K562 (cell line): ENCODE measurements at regions not wholly inside any gene's neighbourhood (a gene's known extent, or its start where the extent isn't known, plus 50 kb on each side); places are given as distances from the start of the nearest gene placed in this dataset.
A peak's percentile ranks its signal among the peaks of the same experiment; 100 is the strongest.

Experiments used
- ATAC-seq: fragments of 200-7000 bp; cut with Tn5 transposase; 3 replicates; pipeline ENCODE4 v1.9.1; 2020; ENCODE audit warnings: moderate library complexity
- BruUV-seq: library from RNA; stranded (reverse); fragments of 400-500 nt; replicated peaks from 2 replicates; lab custom pipeline; 2021; lab: Mats Ljungman, UMichigan
- CTCF ChIA-PET: fragments of 300-600 bp; formaldehyde crosslinking; extraction: SDS; loops from one replicate; lab custom pipeline; 2021; ENCODE audit warnings: low intra/inter-chr PET ratio; lab: Yijun Ruan, JAX
- POLR2A ChIA-PET: fragments of 300-600, 350-650 bp; sonication (Branson Sonifier 250); formaldehyde crosslinking; extraction: SDS; loops from one replicate; lab custom pipeline; 2021; ENCODE audit warnings: antibody characterized with exemption, inconsistent platforms; lab: Yijun Ruan, JAX
- DNase-seq, 4 experiments: peaks; one replicate each; pipeline versions ENCODE4 v3.0.0 to v3.0.0-alpha.2; 2011 to 2018; ENCODE audit warnings: low spot score in 3 of 4, mixed read lengths in 3 of 4; ENCODE audit errors: extremely low read depth in 1 of 4
- FAIRE-seq: peaks from 2 replicates; lab custom pipeline; 2011; peaks lifted over from hg19 to GRCh38; lab: Jason Lieb, UNC
- H2AFZ ChIP-seq: 2 replicates; pipeline ENCODE4 v1.6.0; 2011; ENCODE audit warnings: low read depth, low read length, control low read depth, inconsistent platforms
- H3K27ac ChIP-seq: fragments of 200-600 bp; 3 replicates; pipeline ENCODE4 v1.8.0; 2011; ENCODE audit warnings: low read depth, mild to moderate bottlenecking, control low read depth, inconsistent platforms, low read length, moderate library complexity, mixed read lengths; ENCODE audit errors: extremely low read depth
- H3K27me3 ChIP-seq, 2 experiments: fragments of 300-600 bp in 1 of 2; 2 replicates in 1 of 2; 3 replicates in 1 of 2; pipeline versions ENCODE4 v1.6.0 to v1.8.0; 2011; ENCODE audit warnings: inconsistent platforms in 2 of 2, low read length in 2 of 2, mild to moderate bottlenecking in 1 of 2, mixed read lengths in 1 of 2, moderate library complexity in 1 of 2; ENCODE audit not compliant: control insufficient read depth in 2 of 2, insufficient read depth in 2 of 2
- H3K36me3 ChIP-seq: fragments of 300-600 bp; 3 replicates; pipeline ENCODE4 v1.8.0; 2011; ENCODE audit warnings: mild to moderate bottlenecking, low read length, inconsistent platforms; ENCODE audit not compliant: control insufficient read depth, insufficient read depth
- H3K4me1 ChIP-seq, 2 experiments: fragments of 200-600 bp in 1 of 2; replicated peaks in 1 of 2; 2 replicates in 1 of 2; 3 replicates in 1 of 2; pipeline versions ENCODE4 v1.5.1 to v1.8.0; 2011; ENCODE audit warnings: inconsistent platforms in 2 of 2, low read length in 2 of 2, mild to moderate bottlenecking in 1 of 2, mixed read lengths in 1 of 2, moderate library complexity in 1 of 2; ENCODE audit not compliant: control insufficient read depth in 2 of 2, insufficient read depth in 2 of 2
- H3K4me2 ChIP-seq: 2 replicates; pipeline ENCODE4 v1.6.1; 2011; ENCODE audit warnings: low read length, control low read depth, inconsistent platforms, mixed read lengths; ENCODE audit not compliant: insufficient read depth
- H3K4me3 ChIP-seq: fragments of 200-600 bp; sonication (generic), shearing (Covaris generic); 2 replicates; pipeline ENCODE4 v1.5.1; 2016; ENCODE audit warnings: control low read depth, inconsistent platforms
- H3K79me2 ChIP-seq: fragments of 200-600 bp; 3 replicates; pipeline ENCODE4 v1.8.0; 2011; ENCODE audit warnings: low read length, inconsistent platforms; ENCODE audit not compliant: control insufficient read depth, insufficient read depth
- H3K9ac ChIP-seq, 2 experiments: 2 replicates each; pipeline versions ENCODE4 v1.6.0 to v1.6.1; 2011; ENCODE audit warnings: low read depth in 2 of 2, low read length in 2 of 2, control low read depth in 1 of 2, inconsistent platforms in 1 of 2, mild to moderate bottlenecking in 1 of 2, mixed read lengths in 1 of 2; ENCODE audit not compliant: insufficient read depth in 1 of 2
- H3K9me1 ChIP-seq: one replicate; pipeline ENCODE4 v1.6.0; 2011; ENCODE audit warnings: inconsistent platforms, mild to moderate bottlenecking, low read length, moderate library complexity; ENCODE audit not compliant: control insufficient read depth, insufficient read depth
- H3K9me3 ChIP-seq: replicated peaks from 2 replicates; pipeline ENCODE4 v1.5.1; 2011; ENCODE audit warnings: low read depth, low read length, inconsistent platforms; ENCODE audit not compliant: control insufficient read depth, insufficient read depth
- H4K20me1 ChIP-seq: replicated peaks from 2 replicates; pipeline ENCODE4 v1.6.1; 2011; ENCODE audit warnings: low read length, inconsistent platforms, mixed read lengths; ENCODE audit not compliant: control insufficient read depth, insufficient read depth
- ARID1B ChIP-seq: fragments of 450-650 bp; IDR thresholded peaks from 2 replicates; pipeline ENCODE4 v1.6.1; 2016; ENCODE audit warnings: antibody characterized with exemption, mild to moderate bottlenecking, inconsistent platforms
- ELF4 ChIP-seq: fragments of 450-650 bp; formaldehyde crosslinking; IDR thresholded peaks from 2 replicates; pipeline ENCODE4 v1.4.0; 2022; ENCODE audit warnings: missing genetic modification characterization
- FOSL1 ChIP-seq: fragments of 200-800 bp; sonication (Bioruptor generic); conservative IDR thresholded peaks from 2 replicates; pipeline ENCODE4 v1.6.1; 2016; ENCODE audit warnings: missing genetic modification characterization, missing compliant biosample characterization
- FOXM1 ChIP-seq, 2 experiments: fragments of 450-650 bp in 1 of 2; sonication (generic) in 1 of 2; formaldehyde crosslinking in 1 of 2; IDR thresholded peaks; 2 replicates each; pipeline versions ENCODE4 v1.6.1 to v1.9.0; 2017 to 2022; ENCODE audit warnings: low read depth in 2 of 2, mild to moderate bottlenecking in 2 of 2, missing genetic modification reagents in 1 of 2, moderate library complexity in 1 of 2
- HDAC1 ChIP-seq, 2 experiments: fragments of 450-650 bp; IDR thresholded peaks; 2 replicates each; pipeline ENCODE4 v1.6.1; 2016 to 2017; ENCODE audit warnings: inconsistent platforms in 1 of 2, mild to moderate bottlenecking in 1 of 2, moderate library complexity in 1 of 2
- HDAC8 ChIP-seq: fragments of 450-650 bp; IDR thresholded peaks from 2 replicates; pipeline ENCODE4 v1.6.1; 2016; ENCODE audit warnings: mild to moderate bottlenecking, missing genetic modification characterization, moderate library complexity, missing compliant biosample characterization
- HNRNPUL1 ChIP-seq: fragments of 200-400 bp; formaldehyde crosslinking; IDR thresholded peaks from 2 replicates; pipeline ENCODE4 v1.6.1; 2017; ENCODE audit warnings: low read length
- MTA3 ChIP-seq: fragments of 450-650 bp; formaldehyde crosslinking; IDR thresholded peaks from 2 replicates; pipeline ENCODE4 v1.6.1; 2017; ENCODE audit warnings: mild to moderate bottlenecking, borderline replicate concordance
- NR4A1 ChIP-seq, 2 experiments: fragments of 250-450 bp in 1 of 2; fragments of 450-650 bp in 1 of 2; sonication (Bioruptor Pico) in 1 of 2; IDR thresholded peaks; 2 replicates each; pipeline versions ENCODE4 v1.4.0 to v1.6.1; 2016 to 2020; ENCODE audit warnings: mild to moderate bottlenecking in 2 of 2, missing compliant biosample characterization in 1 of 2, missing genetic modification characterization in 1 of 2, moderate library complexity in 1 of 2
- SNRNP70 ChIP-seq: fragments of 200-400 bp; formaldehyde crosslinking; optimal IDR thresholded peaks from 2 replicates; pipeline ENCODE3; 2017; ENCODE audit warnings: low read depth, low read length
- ZNF347 ChIP-seq: fragments of 450-650 bp; formaldehyde crosslinking; IDR thresholded peaks from 2 replicates; pipeline ENCODE4 v1.4.0; 2020; ENCODE audit warnings: low read depth, mild to moderate bottlenecking, moderate library complexity
- ZNF76 ChIP-seq: fragments of 250-450 bp; sonication (Bioruptor Pico); IDR thresholded peaks from 2 replicates; pipeline ENCODE4 v1.4.0; 2020; ENCODE audit warnings: mild to moderate bottlenecking, moderate library complexity, borderline replicate concordance
- WGBS: fragments of 100-300 bp; shearing (Covaris generic); methylation state at CpG from one replicate; pipeline ENCODE4 v1.1.6; 2016; ENCODE audit warnings: low coverage, mixed read lengths; ENCODE audit not compliant: insufficient coverage; ENCODE audit errors: missing lambda C conversion rate; 5-methylcytosine and 5-hydroxymethylcytosine counted together
- in situ Hi-C: fragments of 300-500 bp; cut with MboI; formaldehyde crosslinking; loops from 4 replicates; pipeline ENCODE4 v1.15.0; 2018; ENCODE audit warnings: inconsistent platforms, mixed read lengths
- intact Hi-C: fragments of 100-400 bp; cut with micrococcal nuclease; formaldehyde crosslinking; loops from 2 replicates; pipeline ENCODE4 v1.14.2; 2022

- peak; percentile 51; the same call in 1 of the 2 replicates for TF ChIP-seq ELF4 (CRISPR knock-in tag)
These were observed 78.5 kb upstream of the FBRSL1 start (continued) for GRCh38 chr12:132411457-132411856.

GRCh38 chr12:132410849-132411248, 79.1 kb upstream of the FBRSL1 start:
- no peak for FAIRE-seq
- Histone ChIP-seq H3K4me3 (no peak overlapping the region), H3K4me2 (no peak overlapping the region), H3K27ac (no peak overlapping the region), H3K4me1 (peaks cover 0 to 52% of the 10 kb centered on the region in 2 experiments; a peak in 2 of 5 replicates), H4K20me1 (peaks cover 6% of the 10 kb centered on the region; the same call in 1 of the 2 replicates), H3K79me2 (no peaks in the 10 kb centered on the region), H3K27me3 (peaks cover 18 to 51% of the 10 kb centered on the region in 2 experiments; a peak in 4 of 5 replicates), H2AFZ (no peak overlapping the region)
- no peak for TF ChIP-seq NR4A1 (CRISPR knock-in tag; IDR thresholded peaks at IDR 0.05)
- no peak for TF ChIP-seq NR4A1 (tag; IDR thresholded peaks at IDR 0.05)
- no peak for TF ChIP-seq HNRNPUL1
- no peak for TF ChIP-seq ZNF347 (CRISPR knock-in tag)
- TF ChIP-seq ZNF76 = no peak
- TF ChIP-seq ARID1B = no peak
- TF ChIP-seq MTA3 = no peak
- TF ChIP-seq FOSL1 (tag) = no peak
- TF ChIP-seq HDAC1 (IDR thresholded peaks at IDR 0.05) = no peak
- no peak for TF ChIP-seq FOXM1 (IDR thresholded peaks at IDR 0.05; ENCODE audit: low read depth)
- TF ChIP-seq FOXM1 (CRISPR knock-in tag; IDR thresholded peaks at IDR 0.05; ENCODE audit: low read depth) = no peak
- TF ChIP-seq HDAC8 (tag) = no peak
- TF ChIP-seq SNRNP70 = no peak
- TF ChIP-seq, all 486 proteins: peak for 0
- H3K9me1 ChIP-seq = no peaks in the 10 kb centered on the region
- ATAC-seq (no peak), DNase-seq (no peak)
- CTCF ChIA-PET = no interaction called here
- in situ Hi-C loops = loop anchor here (10.0 kb wide), 1 partner anchor 144 kb away; no protein-coding TSS in a partner anchor
- no peak overlapping the region for H3K9ac ChIP-seq
- no TSS peak for BruUV-seq
- intact Hi-C loops = loop anchor here (10.0 kb wide), 1 partner anchor 256 kb away; no protein-coding TSS in a partner anchor
- no peaks in the 10 kb centered on the region for H3K9me3 ChIP-seq
- no peaks in the 10 kb centered on the region for H3K36me3 ChIP-seq
- 28% methylated on average over 14 of the region's 14 CpGs for WGBS
- POLR2A ChIA-PET = no interaction called here
